Activated naive CD4-positive, alpha-beta T cell treated with anti-CD3 and anti-CD28 coated beads for 36 hours (primary cell): ENCODE measurements at regions not wholly inside any gene's neighbourhood (a gene's known extent, or its start where the extent isn't known, plus 50 kb on each side); places are given as distances from the start of the nearest gene placed in this dataset.
A peak's percentile ranks its signal among the peaks of the same experiment; 100 is the strongest.

Source experiments
- CTCF ChIA-PET: fragments of 350-600 bp; sonication (Branson Sonifier 250); formaldehyde crosslinking; loops from one replicate; lab custom pipeline; 2021; ENCODE audit warnings: antibody characterized with exemption; lab: Charles Lee
- DNase-seq: peaks from one replicate; pipeline ENCODE4 v3.0.0-alpha.2; 2020
- H3K27ac Mint-ChIP-seq: one replicate; pipeline ENCODE4 v1.8.0; 2021; ENCODE audit warnings: mild to moderate bottlenecking, mixed read lengths
- H3K27me3 Mint-ChIP-seq: one replicate; pipeline ENCODE4 v1.8.0; 2021; ENCODE audit warnings: low read depth, mixed read lengths
- H3K36me3 Mint-ChIP-seq: one replicate; pipeline ENCODE4 v1.8.0; 2021; ENCODE audit warnings: low read depth, mixed read lengths
- H3K4me1 Mint-ChIP-seq: one replicate; pipeline ENCODE4 v1.8.0; 2021; ENCODE audit warnings: low read depth, mixed read lengths
- H3K4me3 Mint-ChIP-seq: one replicate; pipeline ENCODE4 v1.8.0; 2021; ENCODE audit warnings: mild to moderate bottlenecking, moderate library complexity, mixed read lengths
- H3K9me3 Mint-ChIP-seq: one replicate; pipeline ENCODE4 v1.8.0; 2021; ENCODE audit warnings: mixed read lengths
- intact Hi-C: fragments of 100-400 bp; cut with micrococcal nuclease; formaldehyde crosslinking; loops from one replicate; pipeline ENCODE4 v1.15.1; 2023

DNA sequence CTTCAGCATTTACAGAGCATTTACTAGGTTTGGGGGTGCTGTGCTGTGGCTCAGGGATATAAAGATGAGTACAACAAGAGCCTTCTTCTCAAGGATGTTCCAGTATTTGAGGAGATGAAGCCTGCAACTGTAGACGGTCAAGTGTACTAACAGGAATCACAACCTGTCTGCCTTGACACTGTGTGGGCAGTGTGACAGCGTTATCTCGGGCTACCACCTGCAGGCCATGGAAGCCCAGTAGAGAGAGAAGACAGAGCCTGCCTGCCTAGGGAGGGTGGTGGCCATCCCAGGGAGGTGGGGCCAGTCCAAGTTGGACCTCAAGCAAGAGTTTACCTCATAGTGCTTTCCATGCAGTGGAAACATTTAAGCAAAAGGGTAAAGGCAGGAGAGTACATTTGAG is 215.1 kb upstream of the ASIC2 start:
- Mint-ChIP-seq H3K4me1 (no peaks in the 10 kb centered on the region), H3K4me3 (no peak overlapping the region), H3K36me3 (no peaks in the 10 kb centered on the region), H3K27ac (no peak overlapping the region), H3K9me3 (peaks cover 2% of the 10 kb centered on the region), H3K27me3 (peaks cover 20% of the 10 kb centered on the region)
- intact Hi-C loops = no loop called here
- CTCF ChIA-PET = no interaction called here
- DNase-seq = no peak

DNA sequence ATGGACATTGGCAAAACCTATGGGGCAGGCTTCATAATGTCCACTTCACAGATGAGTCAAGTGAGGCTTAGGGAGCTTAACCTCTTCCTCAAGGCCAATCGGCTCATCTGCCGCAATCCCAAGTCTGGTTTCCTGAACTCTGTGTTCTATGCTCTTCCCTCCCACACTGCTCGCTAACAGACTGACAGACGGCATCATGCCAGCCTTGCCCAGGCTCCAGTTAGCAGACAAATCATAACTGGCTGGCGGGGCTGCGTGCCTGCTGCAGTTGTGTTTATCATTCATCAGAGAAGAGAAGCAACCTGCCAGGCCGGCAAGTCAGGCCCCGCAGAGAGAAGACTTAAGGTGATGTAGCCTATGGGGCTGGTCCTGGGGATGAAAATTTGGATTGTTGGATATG is 216.2 kb upstream of the ASIC2 start:
- CTCF ChIA-PET = no interaction called here
- DNase-seq = no peak
- Mint-ChIP-seq H3K4me1 (no peaks in the 10 kb centered on the region), H3K27ac (no peak overlapping the region), H3K27me3 (peaks cover 20% of the 10 kb centered on the region), H3K36me3 (no peaks in the 10 kb centered on the region), H3K9me3 (peaks cover 2% of the 10 kb centered on the region), H3K4me3 (no peak overlapping the region)
- intact Hi-C loops = no loop called here

DNA sequence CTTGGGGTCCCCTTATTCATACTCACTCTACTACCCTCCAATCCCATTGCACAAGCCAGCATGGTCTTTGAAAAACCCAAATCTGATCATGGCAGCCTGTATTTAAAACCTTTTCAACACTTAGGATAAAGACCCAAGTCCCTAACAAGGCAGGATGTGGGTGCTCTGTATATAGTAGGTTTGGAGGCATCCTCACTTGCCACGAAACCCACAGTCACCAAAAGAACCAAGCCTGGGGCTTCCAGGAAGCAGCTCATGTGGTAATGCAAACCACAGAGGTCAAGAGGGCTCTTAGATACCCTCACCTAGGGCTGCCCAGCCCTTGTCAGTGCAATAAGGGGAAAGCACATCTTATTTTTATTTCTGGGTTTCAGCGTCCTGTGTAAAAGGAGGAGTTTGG is 218.6 kb upstream of the ASIC2 start:
- DNase-seq = no peak
- CTCF ChIA-PET = interaction anchor here (1.2 kb wide), 1 partner anchor 8 kb away, joined by 4 read pairs; no protein-coding TSS in a partner anchor
- H3K9me3 Mint-ChIP-seq = peaks cover 2% of the 10 kb centered on the region
- H3K4me3 Mint-ChIP-seq = no peak overlapping the region
- H3K36me3 Mint-ChIP-seq = no peaks in the 10 kb centered on the region
- H3K27me3 Mint-ChIP-seq = peaks cover 19% of the 10 kb centered on the region
- H3K27ac Mint-ChIP-seq = no peak overlapping the region
- intact Hi-C loops = no loop called here
- H3K4me1 Mint-ChIP-seq = no peaks in the 10 kb centered on the region

DNA sequence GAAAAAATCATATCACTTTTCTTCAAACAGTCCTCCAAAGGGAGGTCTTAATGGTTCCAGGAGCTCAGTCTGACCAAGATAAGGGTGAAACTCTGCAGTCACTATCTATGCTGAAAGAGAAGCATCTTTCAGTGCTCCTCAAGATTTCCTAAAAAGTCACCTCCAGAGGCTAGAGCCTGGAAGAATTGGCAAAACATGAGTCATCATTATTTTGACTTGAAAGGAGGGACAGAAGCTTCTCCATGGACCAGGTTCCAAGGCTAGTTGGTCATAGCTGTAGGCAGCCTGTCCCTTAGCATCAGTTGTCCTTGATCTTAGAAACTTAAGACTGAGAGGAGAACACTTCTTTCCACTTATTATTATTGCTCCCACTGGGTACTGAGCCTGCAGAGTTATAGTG is 219.0 kb upstream of the ASIC2 start:
- intact Hi-C loops = no loop called here
- no peaks in the 10 kb centered on the region for H3K4me1 Mint-ChIP-seq
- H3K36me3 Mint-ChIP-seq = no peaks in the 10 kb centered on the region
- H3K27ac Mint-ChIP-seq = no peak overlapping the region
- peaks cover 2% of the 10 kb centered on the region for H3K9me3 Mint-ChIP-seq
- H3K4me3 Mint-ChIP-seq = no peak overlapping the region
- no peak for DNase-seq
- peaks cover 14% of the 10 kb centered on the region for H3K27me3 Mint-ChIP-seq
- CTCF ChIA-PET = interaction anchor here (1.2 kb wide), 1 partner anchor 8 kb away, joined by 4 read pairs; no protein-coding TSS in a partner anchor

DNA sequence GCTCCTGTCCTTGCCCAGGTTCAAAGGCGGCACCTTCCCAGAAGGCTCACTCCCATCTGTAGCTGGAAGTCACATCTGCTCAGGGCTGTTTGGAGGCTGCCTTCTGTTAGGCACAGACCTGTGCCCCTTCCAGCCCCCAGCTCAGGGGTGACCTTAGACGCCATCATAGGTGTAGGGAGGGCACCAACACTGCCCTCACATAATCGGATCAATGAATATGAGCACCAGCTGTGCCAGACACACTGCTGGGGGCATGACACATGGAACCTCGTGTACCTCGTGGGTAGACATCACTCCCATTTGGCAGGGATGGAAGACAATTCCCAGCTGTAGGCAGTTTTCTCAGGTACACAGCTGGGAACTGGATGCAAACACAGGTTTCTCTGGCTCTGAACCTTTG is 220.7 kb upstream of the ASIC2 start:
- H3K27ac Mint-ChIP-seq = no peak overlapping the region
- intact Hi-C loops = no loop called here
- no peak overlapping the region for H3K4me3 Mint-ChIP-seq
- H3K4me1 Mint-ChIP-seq = no peaks in the 10 kb centered on the region
- no peak for DNase-seq
- H3K27me3 Mint-ChIP-seq = peaks cover 6% of the 10 kb centered on the region
- peaks cover 2% of the 10 kb centered on the region for H3K9me3 Mint-ChIP-seq
- H3K36me3 Mint-ChIP-seq = no peaks in the 10 kb centered on the region
- CTCF ChIA-PET = no interaction called here

DNA sequence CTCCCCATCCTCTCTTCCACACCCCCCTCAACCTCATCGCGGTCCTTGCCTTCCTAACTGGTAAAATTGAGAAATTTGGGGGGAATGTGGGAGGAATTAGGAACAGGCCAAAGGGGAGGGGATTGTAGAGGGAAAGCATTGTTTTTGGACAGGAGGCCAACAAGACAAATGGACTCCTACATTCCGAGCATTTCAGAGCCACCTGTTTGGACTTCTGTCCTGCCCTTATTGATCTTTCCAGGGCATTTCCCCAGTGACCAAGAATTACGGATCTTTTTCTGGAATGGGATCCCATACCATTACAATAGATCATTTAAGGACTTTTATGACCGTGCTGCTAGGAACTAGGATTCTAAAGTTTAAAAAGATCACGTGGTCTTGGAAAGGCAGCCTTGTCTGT is 221.3 kb upstream of the ASIC2 start:
- intact Hi-C loops = no loop called here
- Mint-ChIP-seq H3K4me1 (no peaks in the 10 kb centered on the region), H3K9me3 (peaks cover 2% of the 10 kb centered on the region), H3K4me3 (no peak overlapping the region), H3K36me3 (no peaks in the 10 kb centered on the region), H3K27ac (no peak overlapping the region), H3K27me3 (peaks cover 2% of the 10 kb centered on the region)
- no peak for DNase-seq
- CTCF ChIA-PET = no interaction called here

DNA sequence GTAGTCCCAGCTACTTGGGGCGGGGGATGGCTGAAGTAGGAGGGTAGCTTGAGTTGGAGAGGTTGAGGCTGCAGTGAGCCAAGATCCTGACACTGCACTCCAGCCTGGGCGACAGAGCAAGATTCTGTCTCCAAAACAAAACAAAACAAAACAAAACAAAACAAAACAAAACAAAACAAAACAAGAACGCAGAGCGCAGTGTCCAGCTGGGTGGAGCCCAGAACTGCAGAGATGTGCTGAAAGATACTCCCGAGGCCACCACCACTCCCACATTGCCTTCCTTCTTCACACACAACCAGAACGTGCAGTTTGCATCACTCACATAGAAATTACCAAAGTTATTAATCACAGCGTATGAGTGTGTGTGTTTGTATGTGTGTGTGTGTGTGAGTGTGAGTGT is 222.9 kb upstream of the ASIC2 start:
- H3K4me1 Mint-ChIP-seq = no peaks in the 10 kb centered on the region
- DNase-seq = no peak
- CTCF ChIA-PET = interaction anchor here (1.1 kb wide), 1 partner anchor 177 kb away, joined by 3 read pairs; no protein-coding TSS in a partner anchor
- no peak overlapping the region for H3K27ac Mint-ChIP-seq
- peaks cover 2% of the 10 kb centered on the region for H3K9me3 Mint-ChIP-seq
- no peaks in the 10 kb centered on the region for H3K36me3 Mint-ChIP-seq
- H3K4me3 Mint-ChIP-seq = no peak overlapping the region
- H3K27me3 Mint-ChIP-seq = peaks cover 2% of the 10 kb centered on the region
- intact Hi-C loops = no loop called here

DNA sequence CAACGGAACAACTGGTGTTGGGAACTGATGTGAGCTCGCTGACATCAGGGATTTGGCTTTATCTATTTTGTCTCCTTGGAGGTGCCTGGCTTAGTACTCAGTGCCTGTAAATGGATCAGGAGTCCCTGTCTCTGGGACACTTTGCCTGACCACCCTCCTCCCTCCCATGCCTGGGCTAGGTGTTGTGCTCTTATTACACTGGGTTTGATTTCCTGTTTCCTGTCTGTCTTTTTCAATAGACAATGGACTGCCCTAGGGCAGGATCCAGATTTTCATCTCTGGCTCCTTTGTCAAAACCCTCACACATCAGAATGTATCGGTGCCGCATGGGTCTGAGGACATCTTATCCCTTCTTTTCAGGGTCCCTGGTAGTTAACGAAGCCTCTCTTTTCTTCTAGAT is 223.6 kb upstream of the ASIC2 start:
- Mint-ChIP-seq H3K4me1 (no peaks in the 10 kb centered on the region), H3K4me3 (no peak overlapping the region), H3K27me3 (peaks cover 2% of the 10 kb centered on the region), H3K36me3 (no peaks in the 10 kb centered on the region), H3K27ac (no peak overlapping the region), H3K9me3 (peaks cover 2% of the 10 kb centered on the region)
- intact Hi-C loops = no loop called here
- CTCF ChIA-PET = interaction anchor here (1.1 kb wide), 1 partner anchor 176 kb away, joined by 3 read pairs; no protein-coding TSS in a partner anchor
- DNase-seq = no peak

DNA sequence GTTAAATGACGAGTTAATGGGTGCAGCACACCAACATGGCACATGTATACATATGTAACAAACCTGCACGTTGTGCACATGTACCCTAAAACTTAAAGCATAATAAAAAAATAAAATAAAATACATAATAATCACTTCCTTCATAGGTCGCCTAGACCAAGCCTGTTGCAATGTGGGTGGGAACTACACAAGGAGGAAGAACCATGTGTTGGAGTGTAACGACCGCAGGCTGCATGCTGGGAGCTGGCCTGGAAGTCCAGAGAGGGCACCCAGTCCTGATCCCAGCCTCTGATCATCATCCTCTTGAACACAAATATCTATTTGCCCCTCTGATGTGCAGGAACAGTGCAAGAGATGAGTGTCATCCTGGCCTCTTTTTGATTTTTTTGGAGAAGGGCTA is 224.7 kb upstream of the ASIC2 start:
- no peaks in the 10 kb centered on the region for H3K4me1 Mint-ChIP-seq
- no peaks in the 10 kb centered on the region for H3K36me3 Mint-ChIP-seq
- H3K27me3 Mint-ChIP-seq = peaks cover 2% of the 10 kb centered on the region
- intact Hi-C loops = no loop called here
- no peak overlapping the region for H3K27ac Mint-ChIP-seq
- CTCF ChIA-PET = interaction anchor here (1.8 kb wide), 1 partner anchor 156 kb away, joined by 4 read pairs; no protein-coding TSS in a partner anchor
- no peak for DNase-seq
- H3K4me3 Mint-ChIP-seq = no peak overlapping the region
- H3K9me3 Mint-ChIP-seq = peaks cover 2% of the 10 kb centered on the region

DNA sequence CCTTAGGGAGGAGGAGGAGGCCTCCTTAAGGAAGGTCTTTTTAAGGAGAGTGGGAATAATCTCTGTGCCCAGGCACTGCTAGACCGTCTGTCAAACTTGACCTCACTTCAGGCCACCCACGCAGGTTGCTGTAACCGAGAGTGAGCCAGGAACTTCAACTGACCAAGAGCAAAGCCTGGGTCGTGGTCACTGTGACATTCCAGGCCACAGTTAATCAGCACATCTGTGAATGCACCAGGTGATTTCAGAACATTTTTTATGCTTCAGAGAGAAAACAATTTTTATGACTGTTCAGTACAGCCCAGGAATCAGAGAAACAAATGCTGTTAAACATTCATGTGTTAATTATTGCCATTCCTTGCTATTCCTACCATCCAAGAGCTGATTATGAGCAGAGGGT is 226.6 kb upstream of the ASIC2 start:
- no peak for DNase-seq
- Mint-ChIP-seq H3K9me3 (no peaks in the 10 kb centered on the region), H3K27me3 (peaks cover 2% of the 10 kb centered on the region), H3K36me3 (no peaks in the 10 kb centered on the region), H3K4me1 (no peaks in the 10 kb centered on the region), H3K27ac (no peak overlapping the region), H3K4me3 (no peak overlapping the region)
- intact Hi-C loops = loop anchor here (1.0 kb wide), 2 partner anchors 155 to 232 kb away; no protein-coding TSS in a partner anchor
- CTCF ChIA-PET = interaction anchor here (0.8 to 1.8 kb wide), 6 partner anchors 8 to 231 kb away, joined by 3 to 7 read pairs (median 4); no protein-coding TSS in a partner anchor

DNA sequence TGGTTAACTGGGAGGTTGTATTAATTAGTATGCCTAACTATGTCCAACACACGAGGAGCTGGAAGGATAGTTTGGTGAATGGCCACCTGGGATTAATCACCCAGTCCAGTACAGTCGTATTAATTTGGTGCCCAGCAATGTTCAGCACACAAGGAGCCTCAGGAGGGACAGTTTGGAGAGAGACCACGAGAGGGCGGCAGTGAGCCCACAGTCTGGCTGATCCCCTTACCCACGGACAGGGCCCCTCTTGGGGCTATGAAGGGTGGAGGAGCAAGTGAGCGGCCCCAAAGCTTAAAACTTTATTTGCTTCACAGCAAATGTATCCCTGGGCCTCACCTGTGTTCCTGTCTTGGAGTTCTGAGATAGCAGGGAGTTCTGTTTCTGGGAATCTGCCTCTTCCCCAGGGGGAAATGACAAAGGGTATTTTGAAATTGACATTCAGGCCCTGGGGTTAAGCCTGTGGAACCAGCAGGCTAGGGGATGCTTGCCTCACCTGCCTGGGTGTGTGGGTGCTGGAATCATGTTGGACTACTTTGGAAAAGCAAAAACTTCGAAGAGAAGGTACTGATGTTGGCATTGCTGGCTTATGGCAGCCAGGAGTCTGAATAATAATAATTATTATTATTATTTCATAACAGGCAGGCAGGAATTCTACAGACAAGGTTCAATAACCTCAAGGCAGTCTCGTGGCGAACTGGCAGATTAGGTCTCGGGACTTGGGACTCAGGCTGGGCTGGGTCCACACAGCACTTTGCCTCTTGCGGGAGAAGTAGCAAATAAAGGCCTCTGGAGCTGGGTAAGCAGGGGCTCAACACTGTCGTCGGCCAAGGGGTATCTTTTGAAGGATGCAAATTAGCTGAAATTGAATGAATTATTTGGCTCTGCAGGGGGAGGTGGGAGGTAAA is 227.6 kb upstream of the ASIC2 start:
- intact Hi-C loops = loop anchor here (1.0 kb wide), 2 partner anchors 154 to 231 kb away; no protein-coding TSS in a partner anchor
- H3K4me3 Mint-ChIP-seq = no peak overlapping the region
- no peaks in the 10 kb centered on the region for H3K9me3 Mint-ChIP-seq
- CTCF ChIA-PET = interaction anchor here (0.8 to 1.8 kb wide), 6 partner anchors 9 to 230 kb away, joined by 3 to 7 read pairs (median 4); no protein-coding TSS in a partner anchor
- H3K36me3 Mint-ChIP-seq = no peaks in the 10 kb centered on the region
- no peak overlapping the region for H3K27ac Mint-ChIP-seq
- peaks cover 2% of the 10 kb centered on the region for H3K27me3 Mint-ChIP-seq
- DNase-seq = peak; percentile 65
- H3K4me1 Mint-ChIP-seq = no peaks in the 10 kb centered on the region

DNA sequence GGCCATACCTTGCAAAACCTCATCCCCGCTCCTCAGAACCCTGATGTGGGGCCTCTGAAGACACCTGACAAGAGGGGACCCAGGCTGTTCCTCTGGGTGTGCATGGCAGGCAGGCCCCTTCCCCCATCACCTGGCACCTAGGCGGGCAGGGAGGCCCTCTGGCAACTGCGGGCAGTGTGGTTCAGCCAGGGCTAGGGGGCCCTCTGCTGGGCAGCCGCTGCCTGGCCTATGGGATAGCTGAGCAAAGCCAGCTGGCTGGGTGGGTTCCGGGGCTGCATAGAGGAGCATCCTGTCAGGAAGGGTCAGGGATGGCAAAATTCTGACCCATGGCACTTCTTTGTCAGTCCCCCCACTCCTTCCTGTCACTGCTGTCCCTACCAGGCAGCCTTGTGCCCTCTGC is 228.7 kb upstream of the ASIC2 start:
- Mint-ChIP-seq H3K36me3 (no peaks in the 10 kb centered on the region), H3K27me3 (no peaks in the 10 kb centered on the region), H3K4me3 (no peak overlapping the region), H3K9me3 (no peaks in the 10 kb centered on the region), H3K27ac (no peak overlapping the region), H3K4me1 (no peaks in the 10 kb centered on the region)
- DNase-seq = no peak
- intact Hi-C loops = no loop called here
- CTCF ChIA-PET = interaction anchor here (1.1 to 1.4 kb wide), 2 partner anchors 14 to 155 kb away, joined by 3 to 4 read pairs; no protein-coding TSS in a partner anchor
